ENCODE measurements at regions not wholly inside any gene's neighbourhood (a gene's known extent, or its start where the extent isn't known, plus 50 kb on each side); places are given as distances from the start of the nearest gene placed in this dataset.

- TF ChIP-seq CTCF (IDR thresholded peaks at IDR 0.05) (no peak), ELF1 (IDR thresholded peaks at IDR 0.05) (no peak), EP300 (IDR thresholded peaks at IDR 0.05; ENCODE audit: borderline replicate concordance in 1 of 2, low read depth in 1 of 2, low read length in 1 of 2) (no peak), YY1 (IDR thresholded peaks at IDR 0.05; ENCODE audit: low read depth) (no peak), FOXM1 (IDR thresholded peaks at IDR 0.05; ENCODE audit: low read depth) (no peak), GABPA (IDR thresholded peaks at IDR 0.05; ENCODE audit: low read depth) (no peak), EZH2phosphoT487 (IDR thresholded peaks at IDR 0.05; ENCODE audit: borderline replicate concordance, low read depth) (no peak), USF2 (IDR thresholded peaks at IDR 0.05; ENCODE audit: borderline replicate concordance, low read depth, low read length) (no peak), REST (IDR thresholded peaks at IDR 0.05; ENCODE audit: low read depth, low read length) (no peak), RFX5 (IDR thresholded peaks at IDR 0.05; ENCODE audit: low read length) (no peak)
These were observed 89.7 kb downstream of the MRPL46 start for GRCh38 chr15:88377509-88377908.

All from SK-N-SH (cell line).